ENCODE measurements at regions not wholly inside any gene's neighbourhood (a gene's known extent, or its start where the extent isn't known, plus 50 kb on each side); places are given as distances from the start of the nearest gene placed in this dataset.
A peak's percentile ranks its signal among the peaks of the same experiment; 100 is the strongest.
"Not testable (repeated sequence)": the region's sequence is repeated elsewhere in the genome, so short reads cannot be mapped to it uniquely, and the experiment has no call there.

DNA sequence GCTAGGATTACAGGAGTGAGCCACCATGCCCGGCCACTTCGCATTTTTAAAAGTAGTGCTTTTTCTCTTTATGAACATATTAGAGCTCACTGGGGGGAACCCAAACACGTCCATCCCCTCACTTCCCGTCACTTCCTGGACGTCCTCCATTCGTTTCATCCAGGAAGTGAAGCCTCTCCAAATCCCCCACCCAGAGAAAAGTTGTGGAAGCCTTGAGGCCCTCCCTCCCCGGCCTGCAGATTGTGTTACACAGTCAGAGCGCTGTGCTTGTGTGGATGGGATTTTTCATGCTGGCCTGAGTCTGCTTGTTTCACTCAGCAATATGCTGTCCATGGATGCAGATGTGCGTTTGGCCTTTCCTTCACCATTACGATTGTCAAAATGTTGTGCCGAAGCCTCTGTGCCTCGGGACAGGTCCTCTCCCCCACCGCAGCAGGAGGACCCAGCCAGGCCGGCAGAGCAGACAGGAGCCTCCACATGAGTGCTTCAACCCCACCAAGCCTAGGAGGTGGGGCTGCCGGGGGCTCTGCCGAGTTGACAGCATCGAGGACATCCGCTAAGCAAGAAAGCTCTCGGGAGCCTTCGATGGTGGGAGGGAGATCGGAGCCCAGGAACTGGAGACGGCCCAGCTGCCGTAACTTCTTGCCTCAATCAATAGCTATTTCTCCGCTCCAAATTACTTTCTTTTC is 121.6 kb upstream of the PPP1R26 start:
- DNase-seq: no peak
- no peak overlapping the region for H3K4me3 ChIP-seq (ENCODE audit: low read depth, low read length)
- no peaks in the 10 kb centered on the region for H3K27me3 ChIP-seq
- TF ChIP-seq, protein P1, sequence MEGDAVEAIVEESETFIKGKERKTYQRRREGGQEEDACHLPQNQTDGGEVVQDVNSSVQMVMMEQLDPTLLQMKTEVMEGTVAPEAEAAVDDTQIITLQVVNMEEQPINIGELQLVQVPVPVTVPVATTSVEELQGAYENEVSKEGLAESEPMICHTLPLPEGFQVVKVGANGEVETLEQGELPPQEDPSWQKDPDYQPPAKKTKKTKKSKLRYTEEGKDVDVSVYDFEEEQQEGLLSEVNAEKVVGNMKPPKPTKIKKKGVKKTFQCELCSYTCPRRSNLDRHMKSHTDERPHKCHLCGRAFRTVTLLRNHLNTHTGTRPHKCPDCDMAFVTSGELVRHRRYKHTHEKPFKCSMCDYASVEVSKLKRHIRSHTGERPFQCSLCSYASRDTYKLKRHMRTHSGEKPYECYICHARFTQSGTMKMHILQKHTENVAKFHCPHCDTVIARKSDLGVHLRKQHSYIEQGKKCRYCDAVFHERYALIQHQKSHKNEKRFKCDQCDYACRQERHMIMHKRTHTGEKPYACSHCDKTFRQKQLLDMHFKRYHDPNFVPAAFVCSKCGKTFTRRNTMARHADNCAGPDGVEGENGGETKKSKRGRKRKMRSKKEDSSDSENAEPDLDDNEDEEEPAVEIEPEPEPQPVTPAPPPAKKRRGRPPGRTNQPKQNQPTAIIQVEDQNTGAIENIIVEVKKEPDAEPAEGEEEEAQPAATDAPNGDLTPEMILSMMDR (IDR thresholded peaks at IDR 0.05; ENCODE audit: low read depth, low read length): no peak
- H3K9me3 ChIP-seq: 0 out of 2 replicates have a peak, but pooled peaks cover 3% of the 10 kb centered on the region
- H3K36me3 ChIP-seq: no peaks in the 10 kb centered on the region
- H3K4me1 ChIP-seq: peaks cover under 1% of the 10 kb centered on the region; the same call in 1 of the 2 replicates

DNA sequence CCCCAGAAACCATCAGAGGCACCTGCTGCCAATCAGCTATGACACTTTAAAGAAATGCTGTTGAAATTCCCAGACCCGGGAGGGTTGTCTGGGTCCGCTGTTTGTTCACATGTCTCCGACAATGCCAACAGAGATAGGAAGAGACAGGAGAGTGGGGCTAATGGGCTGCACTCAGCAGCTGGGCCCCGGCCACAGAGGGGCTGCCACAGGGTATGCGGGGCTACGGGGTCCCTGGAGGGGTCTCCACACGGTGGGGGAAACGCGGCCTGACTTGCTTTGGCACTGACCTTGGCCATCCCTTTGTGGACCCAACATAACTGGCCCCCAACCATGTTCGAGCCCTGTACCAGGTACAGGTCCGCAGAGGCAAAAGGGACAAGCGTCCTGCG is 121.0 kb upstream of the PPP1R26 start:
- TF ChIP-seq, protein P1 (IDR thresholded peaks at IDR 0.05; ENCODE audit: low read depth, low read length): no peak
- no peaks in the 10 kb centered on the region for H3K36me3 ChIP-seq
- no peak overlapping the region for H3K4me3 ChIP-seq (ENCODE audit: low read depth, low read length)
- DNase-seq: no peak
- no peaks in the 10 kb centered on the region for H3K27me3 ChIP-seq
- H3K9me3 ChIP-seq: 0 out of 2 replicates have a peak, but pooled peaks cover 3% of the 10 kb centered on the region
- peaks cover 6% of the 10 kb centered on the region for H3K4me1 ChIP-seq

DNA sequence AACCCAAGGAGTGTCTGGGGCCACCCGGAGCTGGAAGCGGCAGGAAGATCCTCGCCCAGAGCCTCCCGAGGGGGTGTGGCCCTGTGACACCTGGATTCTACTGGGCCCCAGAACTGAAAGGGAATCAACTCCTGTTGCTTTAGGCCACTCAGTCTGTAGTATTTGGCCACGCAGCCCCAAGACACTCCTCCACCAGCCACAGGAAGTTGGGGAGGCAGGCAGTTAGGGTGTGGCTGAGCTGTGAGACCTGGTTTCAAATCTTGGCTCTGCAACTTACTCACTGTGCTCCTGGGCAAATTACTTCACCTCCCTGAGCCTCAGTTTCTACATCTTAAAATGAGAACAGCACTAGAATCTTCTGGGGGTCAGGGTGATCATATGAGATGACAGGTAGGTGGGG is 119.8 kb upstream of the PPP1R26 start:
- Histone ChIP-seq H3K4me3 (ENCODE audit: low read depth, low read length) (no peak overlapping the region), H3K27me3 (no peaks in the 10 kb centered on the region), H3K4me1 (peaks cover 11% of the 10 kb centered on the region), H3K36me3 (no peaks in the 10 kb centered on the region), H3K9me3 (0 out of 2 replicates have a peak, but pooled peaks cover 3% of the 10 kb centered on the region)
- DNase-seq: no peak
- TF ChIP-seq, protein P1 (IDR thresholded peaks at IDR 0.05; ENCODE audit: low read depth, low read length): no peak

DNA sequence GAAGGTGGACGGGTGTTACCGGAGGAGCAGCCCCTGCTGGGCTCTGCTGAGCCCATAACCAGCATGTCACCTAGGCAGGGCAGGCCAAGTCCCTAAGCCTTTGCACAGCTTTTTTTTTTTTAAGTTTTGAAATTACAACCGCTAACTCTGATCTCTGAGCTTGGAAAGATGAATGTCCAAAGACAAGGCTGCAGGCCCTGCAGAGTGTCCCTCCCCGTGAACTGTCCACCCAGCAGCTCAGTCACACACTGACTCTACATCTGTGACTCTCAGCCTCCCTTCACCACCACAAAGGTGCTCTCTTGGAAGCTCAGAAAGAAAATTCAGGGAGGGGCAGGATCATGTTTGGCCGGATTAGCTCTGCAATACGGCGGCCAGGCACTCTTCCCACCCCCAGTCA is 119.0 kb upstream of the PPP1R26 start:
- Histone ChIP-seq H3K9me3 (0 out of 2 replicates have a peak, but pooled peaks cover 3% of the 10 kb centered on the region), H3K4me1 (peaks cover 14% of the 10 kb centered on the region), H3K36me3 (no peaks in the 10 kb centered on the region), H3K4me3 (ENCODE audit: low read depth, low read length) (no peak overlapping the region), H3K27me3 (no peaks in the 10 kb centered on the region)
- TF ChIP-seq, protein P1 (IDR thresholded peaks at IDR 0.05; ENCODE audit: low read depth, low read length): no peak
- DNase-seq: no peak

DNA sequence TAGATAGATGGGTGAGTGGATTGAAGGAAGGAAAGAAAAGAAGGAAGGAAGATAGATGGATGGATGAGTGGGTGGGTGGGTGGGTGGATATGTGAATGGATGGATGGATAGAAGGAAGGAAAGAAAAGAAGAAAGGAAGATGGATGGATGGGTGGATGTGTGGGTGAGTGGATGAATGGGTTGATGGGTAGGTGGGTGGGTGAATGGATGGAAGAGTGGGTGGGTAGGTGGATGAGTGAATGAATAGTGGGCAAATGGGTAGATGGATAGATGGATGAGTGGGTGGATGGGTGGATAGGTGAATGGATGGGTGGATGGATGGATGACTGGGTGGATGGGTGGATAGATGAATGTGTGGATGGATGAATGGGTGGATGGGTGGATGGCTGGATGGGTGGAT is 117.9 kb upstream of the PPP1R26 start:
- H3K36me3 ChIP-seq; DNase-seq; H3K27me3 ChIP-seq; H3K9me3 ChIP-seq; H3K4me3 ChIP-seq (ENCODE audit: low read depth, low read length): not testable (repeated sequence)
- H3K4me1 ChIP-seq: peaks cover 14% of the 10 kb centered on the region

DNA sequence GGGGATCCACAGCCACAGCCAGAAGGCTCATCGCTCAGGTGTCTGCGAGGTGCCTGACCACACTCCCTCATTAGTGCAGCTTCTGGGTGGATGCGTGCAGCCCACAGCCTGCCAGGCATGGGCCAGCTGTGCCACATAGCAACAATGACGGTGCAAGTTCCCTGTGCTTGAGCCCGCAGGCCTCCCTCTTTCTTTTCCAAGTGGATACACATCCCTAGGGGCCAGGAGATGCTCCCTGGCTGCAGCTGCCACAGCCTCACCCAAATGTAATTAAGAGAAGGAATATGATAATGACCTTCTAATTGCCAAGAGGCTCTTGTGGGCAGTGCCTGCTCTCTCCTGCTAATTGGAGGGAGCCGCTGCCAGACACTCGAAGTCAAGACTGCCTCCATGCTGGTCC is 116.0 kb upstream of the PPP1R26 start:
- TF ChIP-seq, protein P1 (IDR thresholded peaks at IDR 0.05; ENCODE audit: low read depth, low read length): no peak
- H3K36me3 ChIP-seq: no peaks in the 10 kb centered on the region
- H3K9me3 ChIP-seq: 0 out of 2 replicates have a peak, but pooled peaks cover 3% of the 10 kb centered on the region
- no peaks in the 10 kb centered on the region for H3K27me3 ChIP-seq
- peak; percentile 70 for DNase-seq
- H3K4me3 ChIP-seq (ENCODE audit: low read depth, low read length): no peak overlapping the region
- H3K4me1 ChIP-seq: peaks cover 14% of the 10 kb centered on the region

All from BE2C (cell line).